T follicular helper cell (primary cell): ENCODE measurements at regions not wholly inside any gene's neighbourhood (a gene's known extent, or its start where the extent isn't known, plus 50 kb on each side); places are given as distances from the start of the nearest gene placed in this dataset.
"Not testable (repeated sequence)": the region's sequence is repeated elsewhere in the genome, so short reads cannot be mapped to it uniquely, and the experiment has no call there.

Experiments used
- DNase-seq: peaks from one replicate; pipeline ENCODE4 v3.0.0-alpha.2; 2020; ENCODE audit warnings: low read depth

- DNase-seq, result no peak
These were observed 108.3 kb upstream of the ARSJ start for GRCh38 chr4:114087596-114088230.

- no peak for DNase-seq
These were observed 109.0 kb upstream of the ARSJ start for GRCh38 chr4:114088481-114088880.

GRCh38 chr4:114091546-114091945 is 112.1 kb upstream of the ARSJ start:
- DNase-seq, result no peak

- DNase-seq, result no peak
These were observed 113.8 kb upstream of the ARSJ start for GRCh38 chr4:114093221-114093715.

- no peak for DNase-seq
These were observed 121.0 kb upstream of the ARSJ start for GRCh38 chr4:114100288-114101031.

GRCh38 chr4:114103908-114104307 is 124.5 kb upstream of the ARSJ start:
- no peak for DNase-seq

GRCh38 chr4:114108869-114109268 is 129.4 kb upstream of the ARSJ start:
- no peak for DNase-seq

GRCh38 chr4:114109776-114110175 is 130.3 kb upstream of the ARSJ start:
- no peak for DNase-seq

- DNase-seq, result no peak
These were observed 136.1 kb upstream of the ARSJ start for GRCh38 chr4:114115526-114115925.

GRCh38 chr4:114116861-114117260 is 137.4 kb upstream of the ARSJ start:
- no peak for DNase-seq

GRCh38 chr4:114121221-114121620 is 141.8 kb upstream of the ARSJ start:
- no peak for DNase-seq

- DNase-seq, result no peak
These were observed 152.8 kb upstream of the ARSJ start for GRCh38 chr4:114132199-114132598.

GRCh38 chr4:114132830-114133229 is 153.4 kb upstream of the ARSJ start:
- no peak for DNase-seq

GRCh38 chr4:114136069-114136468 is 156.6 kb upstream of the ARSJ start:
- DNase-seq, result no peak

- DNase-seq, result no peak
These were observed 158.5 kb upstream of the ARSJ start for GRCh38 chr4:114137984-114138383.

- no peak for DNase-seq
These were observed 167.6 kb upstream of the ARSJ start for GRCh38 chr4:114146947-114147618.

- not testable (repeated sequence) for DNase-seq
These were observed 168.3 kb upstream of the ARSJ start for GRCh38 chr4:114147619-114148208.

- not testable (repeated sequence) for DNase-seq
These were observed 169.1 kb upstream of the ARSJ start for GRCh38 chr4:114148372-114149070.

- DNase-seq, result no peak
These were observed 176.9 kb upstream of the ARSJ start for GRCh38 chr4:114156371-114156770.

- no peak for DNase-seq
These were observed 182.4 kb upstream of the ARSJ start for GRCh38 chr4:114161809-114162208.

- DNase-seq, result no peak
These were observed 183.6 kb upstream of the ARSJ start for GRCh38 chr4:114163051-114163450.

GRCh38 chr4:114173968-114174367 is 194.5 kb upstream of the ARSJ start:
- DNase-seq, result no peak
